ENCODE measurements at regions not wholly inside any gene's neighbourhood (a gene's known extent, or its start where the extent isn't known, plus 50 kb on each side); places are given as distances from the start of the nearest gene placed in this dataset.
"Not testable (repeated sequence)": the region's sequence is repeated elsewhere in the genome, so short reads cannot be mapped to it uniquely, and the experiment has no call there.

- no peak for DNase-seq
Observed at GRCh38 chr11:81700076-81700475, 1033.6 kb downstream of the FAM181B start.

GRCh38 chr11:81687057-81687456 lies 1046.6 kb downstream of the FAM181B start:
- DNase-seq, result no peak

- DNase-seq, result no peak
Observed at GRCh38 chr11:81674211-81674610, 1059.5 kb downstream of the FAM181B start.

GRCh38 chr11:81673001-81673400 lies 1060.7 kb downstream of the FAM181B start:
- DNase-seq, result no peak

GRCh38 chr11:81669935-81670543 lies 1063.6 kb downstream of the FAM181B start:
- no peak for DNase-seq

- no peak for DNase-seq
Observed at GRCh38 chr11:81658722-81659121, 1074.9 kb downstream of the FAM181B start.

GRCh38 chr11:81655351-81655750 lies 1078.3 kb downstream of the FAM181B start:
- DNase-seq, result no peak

GRCh38 chr11:81647374-81647773 lies 1086.3 kb downstream of the FAM181B start:
- no peak for DNase-seq

GRCh38 chr11:81644239-81644840 lies 1089.3 kb downstream of the FAM181B start:
- no peak for DNase-seq

GRCh38 chr11:81634483-81634882 lies 1099.2 kb downstream of the FAM181B start:
- no peak for DNase-seq

GRCh38 chr11:81602508-81602907 lies 1131.2 kb downstream of the FAM181B start:
- no peak for DNase-seq

- DNase-seq, result no peak
Observed at GRCh38 chr11:81596704-81597103, 1137.0 kb downstream of the FAM181B start.

- no peak for DNase-seq
Observed at GRCh38 chr11:81585390-81585933, 1148.2 kb downstream of the FAM181B start.

GRCh38 chr11:81579339-81579738 lies 1154.3 kb downstream of the FAM181B start:
- no peak for DNase-seq

GRCh38 chr11:81578571-81578970 lies 1155.1 kb downstream of the FAM181B start:
- DNase-seq, result no peak

- DNase-seq, result no peak
Observed at GRCh38 chr11:81574301-81574700, 1159.4 kb downstream of the FAM181B start.

GRCh38 chr11:81573367-81573766 lies 1160.3 kb downstream of the FAM181B start:
- DNase-seq, result no peak

GRCh38 chr11:81570669-81571068 lies 1163.0 kb downstream of the FAM181B start:
- no peak for DNase-seq

GRCh38 chr11:81569999-81570398 lies 1163.7 kb downstream of the FAM181B start:
- DNase-seq, result no peak

- DNase-seq, result no peak
Observed at GRCh38 chr11:81568918-81569317, 1164.7 kb downstream of the FAM181B start.

- DNase-seq, result no peak
Observed at GRCh38 chr11:81548123-81548522, 1185.5 kb downstream of the FAM181B start.

- DNase-seq, result not testable (repeated sequence)
Observed at GRCh38 chr11:81539806-81540205, 1193.9 kb downstream of the FAM181B start.

GRCh38 chr11:81515566-81515965 lies 1218.1 kb downstream of the FAM181B start:
- DNase-seq, result no peak

GRCh38 chr11:81497202-81497804 lies 1236.4 kb downstream of the FAM181B start:
- no peak for DNase-seq

Measured in right hindlimb (tissue), 1 donor.